Activated CD8-positive, alpha-beta memory T cell treated with anti-CD3 and anti-CD28 coated beads for 48 hours (primary cell): ENCODE measurements at regions not wholly inside any gene's neighbourhood (a gene's known extent, or its start where the extent isn't known, plus 50 kb on each side); places are given as distances from the start of the nearest gene placed in this dataset.

Experiments
- DNase-seq, 3 experiments: peaks; one replicate each; pipeline ENCODE4 v3.0.0-alpha.2; 2020; ENCODE audit warnings: low read depth in 2 of 3, low spot score in 2 of 3

DNA sequence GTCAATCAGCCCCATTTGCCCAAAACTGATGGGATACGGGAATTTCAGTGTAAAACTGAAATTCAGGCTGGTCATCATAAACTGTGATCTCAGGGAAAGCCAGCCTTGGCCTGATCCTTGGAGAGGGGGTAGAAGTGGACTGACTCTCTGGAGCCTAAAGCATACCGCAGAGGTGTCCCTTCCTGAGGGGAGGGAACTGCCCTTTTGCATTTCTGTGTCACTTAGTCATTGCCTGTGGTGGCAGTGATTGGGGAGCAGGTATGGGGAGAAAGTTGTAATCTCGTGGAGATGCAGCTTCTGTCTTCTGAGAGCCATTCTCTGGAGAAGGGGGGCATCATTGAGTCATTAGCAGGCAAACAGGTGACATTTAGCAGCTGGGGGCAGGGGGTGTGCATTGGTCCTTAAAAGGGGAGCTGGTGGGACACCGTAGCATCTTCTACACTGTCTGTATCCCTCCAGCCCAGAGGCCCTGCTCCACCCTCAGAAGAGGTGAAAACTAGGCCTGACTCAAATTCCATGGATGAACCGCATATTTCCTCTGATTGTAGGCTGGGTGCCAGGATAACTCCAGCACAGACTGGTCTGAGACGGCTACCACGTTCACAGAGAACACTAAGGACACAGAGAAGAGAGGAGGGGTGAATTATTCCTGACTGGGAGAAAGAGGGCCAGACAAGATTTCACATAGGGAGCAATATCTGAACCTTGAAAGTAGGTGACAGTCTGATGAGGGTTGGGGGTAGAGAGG is 143.3 kb downstream of the SEC61B start:
- DNase-seq = no peak

DNA sequence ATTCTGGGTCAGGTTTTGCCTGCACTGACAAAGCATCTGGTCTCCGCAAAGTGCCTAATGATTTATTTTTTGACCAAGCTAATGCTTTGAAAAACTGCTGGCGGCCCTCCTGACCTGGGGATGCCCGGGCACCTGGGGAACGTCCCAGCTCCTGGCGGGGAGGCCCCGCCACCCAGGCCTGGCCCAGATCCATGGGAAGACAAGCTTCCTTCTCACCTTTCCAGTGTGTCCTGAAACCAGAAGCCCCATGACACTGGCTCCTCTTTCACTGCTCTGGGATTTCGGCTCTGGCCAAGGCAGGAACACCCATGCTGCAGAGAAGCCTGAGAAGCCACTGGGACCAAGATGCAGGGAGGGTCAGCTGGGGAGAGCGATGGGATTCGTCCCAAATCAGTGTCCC is 144.1 kb downstream of the SEC61B start:
- DNase-seq = no peak

DNA sequence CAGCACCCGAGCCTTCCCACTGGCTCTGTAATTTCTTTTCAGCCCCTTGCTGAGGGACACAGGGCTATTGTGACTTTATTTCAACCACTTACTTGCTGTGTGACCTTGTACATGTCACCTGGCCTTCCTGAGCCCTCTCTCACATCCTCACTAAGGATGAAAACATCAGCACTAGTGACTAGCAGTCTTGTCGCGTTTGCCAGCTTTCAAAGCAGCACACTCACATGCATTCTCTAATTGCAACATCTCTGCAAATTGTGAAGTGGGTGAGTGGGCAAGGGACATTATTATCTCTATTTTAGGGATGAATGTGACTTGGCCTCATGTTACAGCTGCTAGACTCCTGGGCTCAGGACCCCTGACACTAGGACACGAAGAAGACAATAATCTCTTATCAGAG is 144.5 kb downstream of the SEC61B start:
- DNase-seq = no peak

DNA sequence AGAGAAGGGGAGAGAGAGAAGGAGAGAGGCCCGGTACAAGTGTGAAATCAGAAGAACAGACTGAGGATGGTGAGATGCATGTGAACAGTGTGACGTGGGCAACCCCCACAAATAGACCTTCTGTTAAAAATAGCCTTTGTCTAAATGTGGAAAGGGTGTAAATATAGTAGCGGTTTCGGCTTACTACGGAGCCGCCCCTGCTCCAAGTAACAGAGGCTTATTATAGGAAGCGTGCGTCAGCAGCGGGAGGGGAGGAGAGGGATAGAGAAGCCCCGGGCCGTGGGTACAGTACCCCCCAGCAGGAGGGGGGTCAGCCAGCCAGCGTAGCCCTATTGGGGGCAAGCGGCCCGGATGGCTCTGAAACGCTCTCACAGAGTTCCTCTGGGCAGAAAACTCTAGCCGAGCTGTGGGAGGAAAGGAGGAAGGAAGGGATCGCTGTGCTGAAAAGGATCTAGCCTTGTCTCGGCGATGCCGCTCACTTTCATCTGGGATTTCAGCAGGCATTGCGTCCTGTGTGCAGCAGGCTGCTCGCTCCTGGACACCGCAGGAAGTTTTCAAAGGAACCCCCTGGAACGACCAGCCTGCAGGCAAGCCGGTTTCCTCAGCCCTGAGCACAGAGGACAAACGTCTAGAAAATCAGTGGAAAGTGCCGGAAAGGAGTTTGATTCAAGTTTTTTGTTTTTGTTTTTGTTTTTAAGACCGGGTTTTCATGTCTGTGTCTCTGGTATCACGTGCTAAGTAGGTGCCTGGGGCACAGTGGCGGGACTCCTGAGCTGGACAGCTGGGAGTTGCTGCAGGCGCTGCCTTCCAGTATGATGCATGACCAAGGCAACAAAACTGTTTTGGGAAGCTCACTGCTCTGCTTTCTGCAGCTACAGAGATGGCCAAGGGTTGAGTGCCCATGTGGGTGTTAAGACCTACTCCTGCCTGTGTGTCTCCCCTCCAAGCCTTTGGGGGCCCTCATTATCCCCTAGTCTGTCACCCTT is 146.6 kb downstream of the SEC61B start:
- DNase-seq = no peak

DNA sequence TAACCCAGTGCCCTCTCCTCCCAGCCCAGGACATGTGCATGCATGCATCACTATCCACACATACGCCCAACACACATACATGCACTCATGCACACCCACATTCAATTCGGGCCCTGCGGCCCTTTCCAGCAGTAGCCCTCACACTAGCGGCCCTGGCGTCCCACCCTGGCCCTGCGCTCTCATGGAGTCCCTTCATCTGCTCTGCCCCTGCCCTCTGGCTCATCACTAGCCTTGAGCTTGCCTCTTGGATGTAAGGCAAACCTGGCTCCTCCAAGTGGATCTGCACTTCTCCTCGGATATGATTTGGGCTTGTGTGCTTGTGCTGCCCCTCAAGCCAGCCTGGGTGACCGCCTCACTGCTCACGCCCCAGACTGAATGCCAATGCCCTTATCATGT is 147.2 kb downstream of the SEC61B start:
- DNase-seq = no peak

DNA sequence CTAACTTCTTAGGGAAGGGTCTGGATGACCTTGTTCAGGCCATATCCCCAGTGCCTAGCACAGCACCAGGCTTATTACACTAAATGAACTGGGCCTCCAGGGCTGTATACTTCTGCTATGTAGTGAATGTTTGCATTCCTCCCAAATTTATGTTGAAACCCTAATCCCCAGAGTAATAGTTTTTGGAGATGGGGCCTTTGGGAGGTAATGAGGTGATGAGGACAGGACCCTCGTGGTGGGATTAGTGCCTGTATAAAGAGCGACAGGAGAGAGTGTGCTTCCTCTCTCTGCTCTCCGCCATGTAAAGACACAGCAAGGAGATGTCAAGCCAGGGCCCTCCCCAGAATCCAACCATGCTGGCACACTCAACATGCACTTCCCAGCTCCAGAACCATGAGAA is 148.3 kb downstream of the SEC61B start:
- no peak for DNase-seq

DNA sequence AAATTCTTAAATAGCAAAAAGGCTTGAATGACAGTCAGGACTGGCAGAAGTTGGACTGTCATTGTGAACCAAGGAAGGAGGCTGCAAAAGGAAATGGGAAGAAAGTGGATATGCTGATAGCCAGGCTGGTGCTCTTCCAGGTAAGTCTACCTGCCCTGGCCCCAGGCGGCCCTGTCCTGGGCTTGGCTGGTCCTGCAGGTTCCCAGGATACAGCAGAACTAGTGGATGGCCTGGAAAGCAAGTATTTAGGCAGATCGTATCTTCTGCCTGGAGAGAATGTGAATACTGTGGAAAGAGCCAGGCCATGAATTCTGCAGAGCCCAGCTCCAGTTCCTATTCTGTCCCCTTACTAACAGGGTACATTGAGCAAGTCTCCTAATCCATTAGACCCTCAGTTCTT is 149.3 kb downstream of the SEC61B start:
- DNase-seq = no peak

DNA sequence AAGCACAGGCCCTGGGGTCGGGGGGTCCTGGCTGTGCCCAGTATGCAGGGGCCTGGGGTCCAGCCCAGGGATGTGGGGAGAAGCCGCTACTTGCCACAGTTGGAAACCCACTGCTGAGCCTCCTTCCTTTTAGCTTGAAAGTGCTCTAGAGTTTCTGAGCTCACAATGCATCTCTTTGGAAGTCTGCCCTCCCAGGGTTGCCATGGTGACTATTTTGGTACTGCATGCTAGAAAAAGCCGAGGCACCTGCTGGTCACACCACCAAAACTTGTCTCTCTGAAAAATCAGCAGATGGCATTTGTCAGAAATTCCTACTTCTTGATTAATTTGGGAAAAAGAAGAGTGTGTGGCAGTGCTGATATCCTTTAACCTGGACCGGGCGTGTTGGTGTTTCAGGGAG is 151.8 kb downstream of the SEC61B start:
- no peak for DNase-seq

DNA sequence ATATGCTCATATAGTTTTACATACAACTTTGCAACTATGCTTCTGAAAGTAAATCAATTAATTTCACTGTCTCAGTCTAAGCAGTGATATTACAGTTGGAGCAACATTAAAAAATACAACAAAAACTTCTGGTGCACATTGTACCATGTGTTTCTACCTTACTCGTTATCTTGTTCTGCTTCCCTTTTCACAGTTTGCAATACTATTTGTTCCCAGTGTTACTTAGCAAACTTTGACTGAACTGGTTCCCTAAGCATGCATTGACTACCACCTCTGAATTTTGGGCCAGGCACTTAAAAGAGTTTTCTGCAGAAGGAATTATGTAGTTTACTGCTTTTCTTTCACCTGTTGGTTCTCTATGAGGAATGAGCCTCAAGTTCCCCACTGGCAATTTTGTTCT is 152.7 kb downstream of the SEC61B start:
- DNase-seq = no peak

DNA sequence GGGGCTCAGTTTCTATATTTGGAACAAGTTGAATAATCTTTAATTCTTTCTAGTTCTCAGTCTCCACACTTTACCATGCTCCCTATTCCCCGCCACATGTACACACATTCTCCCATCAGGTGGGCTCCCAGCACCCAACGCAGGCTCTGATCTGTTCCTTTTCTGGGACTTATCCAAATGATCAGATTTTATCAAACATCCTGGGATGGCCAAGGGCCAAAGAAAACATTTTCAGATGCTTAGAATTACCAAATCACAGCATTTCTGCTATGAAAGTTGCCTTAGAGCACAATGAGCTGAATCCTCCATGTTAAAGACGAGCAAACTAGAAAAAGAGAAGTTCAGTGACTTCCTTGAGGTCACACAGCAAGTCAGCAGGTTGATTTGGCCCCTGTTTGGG is 153.4 kb downstream of the SEC61B start:
- DNase-seq = no peak

DNA sequence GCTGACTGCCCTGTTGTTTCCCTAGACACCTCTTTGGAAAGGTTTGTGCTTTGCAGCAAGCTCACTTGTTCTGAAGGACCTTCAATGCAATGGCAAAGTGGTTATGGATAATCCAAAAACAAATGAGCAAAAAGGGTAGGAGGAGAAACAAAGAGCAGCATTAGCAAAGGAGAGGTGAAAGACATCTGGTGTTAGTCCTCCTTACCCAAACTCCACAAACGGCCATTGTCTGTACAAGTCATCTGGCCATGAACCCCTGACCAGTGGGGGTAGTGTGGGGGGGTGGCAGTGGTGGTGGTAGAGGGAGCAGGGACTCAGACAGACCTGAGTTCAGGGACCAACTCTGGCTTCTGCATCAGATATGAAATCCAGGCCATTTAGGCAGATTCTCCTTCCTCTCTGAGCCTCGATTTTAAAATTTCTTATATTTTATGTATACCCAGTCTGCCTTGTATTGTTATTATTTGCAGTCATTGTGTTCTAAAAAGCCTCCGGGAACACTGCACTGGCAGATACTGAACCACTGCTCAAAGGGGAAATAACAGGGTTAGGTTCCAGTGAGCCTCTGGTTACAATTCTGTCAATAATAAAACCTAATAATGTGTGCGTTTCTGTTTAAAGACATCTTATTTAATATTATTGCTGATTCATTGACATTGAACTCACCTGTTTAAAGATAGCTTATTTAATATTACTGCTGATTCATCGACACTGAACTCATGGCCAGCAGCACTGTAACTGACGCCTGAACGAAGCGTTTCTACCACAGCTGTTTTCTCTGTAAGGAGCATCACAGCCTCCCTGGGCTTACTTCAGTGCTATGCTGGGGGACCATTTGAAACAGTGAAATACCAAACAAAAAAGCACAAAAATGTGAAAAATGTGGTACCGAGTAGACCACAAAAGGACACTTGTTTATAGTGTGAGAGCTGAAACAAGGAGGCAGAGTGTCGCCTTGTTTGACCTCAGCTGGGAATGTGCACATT is 156.0 kb downstream of the SEC61B start:
- DNase-seq = no peak

DNA sequence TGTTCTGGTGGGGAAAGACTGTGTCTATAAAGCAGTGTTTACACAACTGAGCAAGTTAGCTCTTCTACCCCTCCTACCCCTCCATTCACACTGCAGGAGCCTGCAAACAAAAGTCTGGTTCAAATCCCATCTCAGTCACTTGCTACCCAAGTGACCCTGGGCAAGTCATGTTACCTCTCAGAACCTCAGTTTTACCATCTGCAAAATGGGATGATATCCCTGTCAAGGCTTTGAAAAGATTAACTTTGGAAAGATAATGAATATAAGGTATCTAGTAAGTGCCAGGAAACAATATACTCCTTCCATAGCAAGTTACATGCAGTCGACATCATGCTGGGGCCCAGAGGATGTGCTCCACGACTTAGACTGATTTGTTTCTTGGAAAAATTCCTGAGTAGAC is 161.5 kb downstream of the SEC61B start:
- DNase-seq = no peak

DNA sequence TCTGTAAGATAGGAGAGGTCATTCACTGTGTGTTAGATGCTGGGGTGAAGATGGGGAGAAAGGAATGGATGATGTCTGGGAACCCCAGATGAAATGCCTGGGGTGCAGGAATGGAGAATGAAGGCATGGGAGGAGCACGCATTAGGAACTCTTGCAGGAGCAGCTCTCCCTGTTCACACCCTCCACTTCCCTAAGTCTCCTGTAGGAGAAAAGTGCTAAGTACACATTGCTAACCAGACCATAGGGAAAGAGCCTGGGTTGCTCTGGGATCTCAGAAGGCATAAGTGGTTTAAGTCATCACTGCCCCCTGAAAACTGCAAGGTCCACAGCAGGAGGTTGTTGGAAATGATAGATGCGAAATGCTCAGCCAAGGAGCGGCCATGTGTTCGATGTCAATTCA is 163.1 kb downstream of the SEC61B start:
- DNase-seq = no peak

DNA sequence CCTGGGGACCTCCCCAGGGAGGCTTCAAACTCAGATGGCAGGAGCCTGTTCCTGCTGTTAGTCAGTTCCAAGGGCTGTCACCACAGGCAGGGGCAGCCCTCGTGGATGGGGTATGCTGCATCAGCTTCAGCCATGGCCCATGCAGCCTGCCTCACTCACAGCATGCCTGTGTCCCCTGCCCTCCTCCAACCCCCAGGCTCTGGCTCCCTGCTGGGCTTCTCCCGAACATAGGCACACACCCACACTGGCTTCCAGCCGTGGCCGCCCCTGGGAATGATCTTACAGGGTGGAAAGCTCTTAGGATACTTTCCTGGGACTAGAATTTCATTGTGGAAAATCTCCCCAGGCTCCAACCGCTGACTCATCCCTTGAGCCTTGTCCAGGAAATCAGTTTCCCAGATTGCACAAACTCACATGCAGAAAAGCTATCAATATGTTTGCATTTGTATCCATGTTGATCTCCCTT is 163.8 kb downstream of the SEC61B start:
- no peak for DNase-seq

DNA sequence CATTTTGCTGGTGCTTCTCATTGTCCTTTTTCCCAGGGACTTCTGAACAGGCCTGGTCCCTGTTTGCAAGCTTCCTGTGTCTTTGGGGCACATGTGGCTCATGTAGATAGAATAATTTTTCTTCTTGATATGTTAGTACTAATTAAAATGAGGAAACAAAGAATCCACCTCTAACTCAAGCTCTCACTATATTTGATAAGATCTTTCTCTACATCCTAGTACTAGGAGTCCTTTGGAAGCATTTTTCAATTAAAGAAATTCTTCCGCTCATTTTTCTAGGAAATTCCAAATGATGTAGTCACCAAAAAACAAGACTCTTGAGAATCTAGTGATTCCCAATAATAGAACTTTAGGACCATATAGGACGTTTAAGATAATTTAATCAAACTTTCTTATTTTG is 165.3 kb downstream of the SEC61B start:
- no peak for DNase-seq

DNA sequence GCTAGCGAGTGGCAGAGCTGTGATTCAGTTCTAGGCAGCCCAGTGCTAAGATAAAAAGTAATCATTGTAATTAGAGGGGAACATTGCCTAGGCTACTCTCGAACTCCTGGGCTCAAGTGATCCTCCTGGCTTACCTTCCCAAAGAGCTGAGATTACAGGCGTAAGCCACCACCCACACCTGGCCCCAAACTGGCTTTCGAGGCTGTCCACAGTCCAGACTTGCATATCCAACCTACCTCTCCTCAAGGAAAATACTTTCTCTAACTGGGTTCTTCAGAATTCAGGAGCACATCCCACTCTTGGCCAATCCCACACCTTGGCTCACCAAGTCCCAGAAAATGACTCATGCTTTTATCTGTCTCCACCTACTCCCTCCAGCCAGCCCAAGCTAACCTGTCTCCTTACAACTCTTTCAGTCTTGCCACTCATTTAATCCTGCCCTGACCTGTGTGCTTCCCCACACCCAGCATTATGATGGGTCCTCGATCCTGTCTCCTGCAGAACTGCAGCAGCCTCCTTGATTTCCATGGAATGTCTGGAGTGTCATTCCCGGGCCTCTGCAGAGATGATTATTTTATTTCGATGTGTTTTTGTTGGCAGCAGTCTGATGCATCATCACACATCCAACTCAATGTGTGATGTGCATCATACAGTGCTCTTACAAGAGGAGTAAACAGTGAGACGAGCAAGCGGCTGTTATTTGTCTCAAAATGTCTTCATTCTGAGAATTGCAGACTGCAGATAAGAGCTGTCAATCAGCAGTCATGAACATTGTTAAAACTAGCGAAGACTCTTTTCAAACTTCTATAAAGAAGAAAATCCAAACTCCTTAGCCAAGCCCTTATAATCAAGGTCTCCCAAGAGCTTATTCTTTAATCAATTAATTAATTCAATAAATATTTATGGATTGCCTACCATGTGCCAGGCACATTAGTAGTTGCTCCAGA is 167.3 kb downstream of the SEC61B start:
- no peak for DNase-seq

DNA sequence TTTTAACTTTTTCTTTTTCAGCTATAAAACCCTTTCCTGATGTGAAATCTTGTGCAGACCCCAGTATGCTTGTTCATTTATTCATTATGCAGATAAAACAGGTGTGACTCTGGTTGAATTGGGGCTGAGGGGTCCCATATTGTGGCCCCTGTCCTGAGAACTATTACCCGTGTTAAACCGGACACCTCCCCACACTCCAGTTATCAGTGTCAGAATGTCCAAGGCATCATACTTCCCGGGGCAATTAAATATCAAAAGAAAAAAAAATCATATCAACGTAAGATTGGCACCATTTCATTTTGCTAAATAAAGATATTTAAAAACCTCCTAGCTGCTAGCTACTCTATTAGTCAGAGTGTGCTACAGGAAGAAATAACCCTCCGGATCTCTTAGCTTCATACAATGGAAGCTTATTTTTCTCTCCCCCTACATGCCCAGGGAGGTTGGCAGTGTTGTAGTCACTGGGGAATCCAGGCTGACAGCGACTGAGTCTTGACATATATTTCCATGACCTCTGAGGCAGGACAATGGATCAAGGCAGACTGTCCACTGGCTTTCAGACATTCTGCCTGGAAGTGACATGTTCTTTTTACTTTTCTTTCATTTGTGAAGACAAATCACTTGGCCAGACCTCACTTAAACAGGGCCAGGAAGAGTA is 170.0 kb downstream of the SEC61B start:
- DNase-seq = no peak

DNA sequence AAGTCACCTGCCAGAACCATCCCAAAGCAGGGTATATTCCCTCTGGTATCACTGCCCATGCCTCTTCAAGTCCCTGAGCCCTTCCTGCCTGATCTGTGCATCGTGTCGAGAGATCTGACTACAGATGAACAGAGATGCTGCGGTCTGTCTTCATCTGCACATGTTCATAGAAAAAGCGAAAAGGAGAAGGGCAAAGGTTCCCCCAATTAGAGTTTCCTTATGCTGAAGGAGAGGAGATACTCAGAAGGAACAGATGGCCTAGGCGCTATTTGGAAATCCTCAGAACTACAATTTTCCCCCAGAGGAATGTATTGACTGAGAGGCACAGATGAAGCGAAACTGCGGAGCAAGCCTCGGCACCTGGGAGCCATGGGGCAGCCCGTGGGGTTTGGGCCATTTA is 170.9 kb downstream of the SEC61B start:
- DNase-seq = no peak

DNA sequence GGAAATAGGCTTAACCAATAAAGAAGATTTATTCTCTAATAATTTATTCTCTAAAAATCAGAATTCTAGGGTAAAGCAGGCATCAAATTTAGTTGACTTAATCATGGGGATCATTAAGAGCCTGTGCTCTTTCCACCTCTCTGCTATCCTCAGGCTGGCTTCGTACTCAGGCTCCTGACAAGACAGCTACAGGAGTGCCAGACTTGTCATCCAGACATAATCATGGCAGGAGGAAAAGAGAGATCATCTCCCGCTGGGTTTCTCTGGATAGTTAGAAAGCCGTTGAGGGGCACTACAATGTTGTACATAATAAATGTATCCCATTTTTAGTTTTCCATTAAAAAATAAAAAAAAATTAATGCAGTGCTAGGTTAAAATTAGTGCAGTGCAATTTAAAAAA is 171.9 kb downstream of the SEC61B start:
- no peak for DNase-seq
